OCI-LY3 (cell line): ENCODE measurements at regions not wholly inside any gene's neighbourhood (a gene's known extent, or its start where the extent isn't known, plus 50 kb on each side); places are given as distances from the start of the nearest gene placed in this dataset.

Experiments
- CTCF ChIP-seq: fragments of 200-600, 300-600 bp; sonication (generic); IDR thresholded peaks from 2 replicates; pipeline ENCODE4 v1.5.1; 2014; ENCODE audit warnings: antibody characterized with exemption, low read length, low read depth
- EZH2phosphoT487 ChIP-seq: fragments of 200-600 bp; shearing (Covaris generic); IDR thresholded peaks from 2 replicates; pipeline ENCODE4 v1.6.1; 2018; ENCODE audit warnings: antibody characterized with exemption, mixed run types, low read depth

DNA sequence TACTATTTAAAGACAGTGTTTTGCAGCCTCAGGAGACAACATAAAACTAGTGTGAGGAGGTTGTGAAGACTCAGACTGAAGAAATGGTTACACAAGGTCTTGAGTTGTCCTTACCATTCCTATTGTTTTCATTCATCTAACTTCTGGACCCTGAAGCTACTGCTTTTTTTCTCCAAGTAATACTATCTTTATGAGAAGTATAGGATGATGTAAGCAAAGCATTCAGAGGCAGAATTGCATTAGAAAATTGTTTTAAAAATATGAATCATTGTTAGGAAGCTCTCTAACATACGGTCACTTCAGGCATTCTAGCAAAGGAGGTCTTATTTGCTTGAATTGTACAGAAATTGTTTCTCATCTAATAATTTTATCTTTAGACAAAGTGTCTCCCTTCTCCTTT is 357.8 kb downstream of the TLL1 start:
- TF ChIP-seq CTCF (no peak), EZH2phosphoT487 (no peak)
